Activated T-cell treated with anti-CD3 and anti-CD28 coated beads, Interleukin-2, amount 50 U/mL, for 24 hours (primary cell): ENCODE measurements at regions not wholly inside any gene's neighbourhood (a gene's known extent, or its start where the extent isn't known, plus 50 kb on each side); places are given as distances from the start of the nearest gene placed in this dataset.

Source experiments
- DNase-seq: peaks from one replicate; pipeline ENCODE4 v3.0.0-alpha.2; 2020
- H3K27ac Mint-ChIP-seq: 2 replicates; pipeline ENCODE4 v1.8.0; 2020; ENCODE audit warnings: mild to moderate bottlenecking, mixed read lengths
- H3K27me3 Mint-ChIP-seq: 2 replicates; pipeline ENCODE4 v1.8.0; 2020; ENCODE audit warnings: mixed read lengths
- H3K36me3 Mint-ChIP-seq: 2 replicates; pipeline ENCODE4 v1.8.0; 2020; ENCODE audit warnings: low read depth, mixed read lengths
- H3K4me1 Mint-ChIP-seq: 2 replicates; pipeline ENCODE4 v1.8.0; 2020; ENCODE audit warnings: low read depth, mixed read lengths
- H3K4me3 Mint-ChIP-seq: 2 replicates; pipeline ENCODE4 v1.8.0; 2020; ENCODE audit warnings: mild to moderate bottlenecking, moderate library complexity, mixed read lengths
- H3K9me3 Mint-ChIP-seq: 2 replicates; pipeline ENCODE4 v1.8.0; 2020; ENCODE audit warnings: mixed read lengths

DNA sequence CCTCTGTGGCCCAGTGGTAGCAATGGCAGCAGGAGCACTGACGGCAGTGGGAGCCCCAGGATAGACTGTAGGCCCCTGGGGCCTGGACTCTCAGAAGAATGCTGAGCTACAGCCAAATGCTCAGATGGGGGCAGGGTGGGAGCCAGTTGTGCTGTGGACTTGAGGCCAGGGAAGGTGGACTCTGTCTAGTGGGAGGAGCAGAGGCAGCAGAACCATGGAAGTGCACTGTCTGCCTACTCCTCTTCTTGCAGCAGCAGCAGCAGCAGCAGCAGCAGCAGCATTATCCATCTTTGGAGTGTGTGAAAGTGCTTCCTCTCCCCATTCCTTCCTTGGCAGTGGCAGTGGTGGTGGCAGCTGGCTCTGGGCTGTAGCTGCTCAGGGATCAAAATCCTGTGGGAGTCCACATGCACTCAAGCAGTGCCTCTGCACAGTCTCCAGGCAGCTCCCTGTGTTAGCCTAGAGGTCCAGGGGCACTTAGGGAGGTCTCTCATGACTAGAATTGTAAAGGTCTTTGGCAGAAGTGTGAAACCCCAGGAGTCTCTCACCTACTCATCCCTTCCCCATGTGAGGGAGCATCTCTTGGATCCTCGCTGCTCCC, 917.9 kb upstream of the B3GALT2 start:
- no peak for DNase-seq
- H3K27me3 Mint-ChIP-seq: no peaks in the 10 kb centered on the region
- H3K4me3 Mint-ChIP-seq: no peak overlapping the region
- no peak overlapping the region for H3K27ac Mint-ChIP-seq
- no peaks in the 10 kb centered on the region for H3K36me3 Mint-ChIP-seq
- peaks cover 8% of the 10 kb centered on the region for H3K4me1 Mint-ChIP-seq
- H3K9me3 Mint-ChIP-seq: peaks cover 5% of the 10 kb centered on the region

DNA sequence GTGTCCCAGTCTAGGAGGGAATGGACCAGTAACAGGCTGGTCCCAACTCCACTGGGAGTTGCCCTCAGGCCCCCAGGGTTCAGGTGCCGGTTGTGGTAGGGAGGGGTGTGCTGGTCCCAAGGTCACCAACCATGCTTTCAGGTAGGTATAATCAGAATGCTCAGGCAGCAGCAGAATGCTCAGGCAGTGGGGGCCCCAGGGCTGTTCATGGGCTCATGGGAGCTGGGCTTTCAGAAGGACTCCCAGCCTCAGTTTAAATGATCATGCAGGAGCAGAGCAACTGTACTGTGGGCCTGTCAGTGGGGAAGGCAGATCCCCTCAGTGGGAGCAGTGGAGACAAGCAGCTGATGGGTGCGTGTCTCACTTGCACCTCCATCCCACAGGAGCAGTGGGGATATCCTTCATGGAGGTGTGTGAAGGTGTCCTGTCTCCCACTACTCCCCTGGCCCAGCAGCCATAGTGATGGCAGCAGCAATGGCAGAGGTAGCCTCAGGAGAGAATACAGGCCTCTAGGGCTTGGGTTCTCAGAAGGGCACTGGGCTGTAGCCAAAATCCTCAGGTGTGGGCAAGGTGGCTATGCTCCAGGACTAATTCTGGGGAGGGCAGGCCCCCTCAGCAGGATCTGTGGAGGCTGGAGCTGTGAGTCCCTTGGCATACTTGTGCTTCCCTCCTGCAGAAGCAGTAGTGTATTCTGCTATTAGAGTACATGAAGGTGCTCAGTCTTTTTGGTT, 917.3 kb upstream of the B3GALT2 start:
- Mint-ChIP-seq H3K9me3 (peaks cover 5% of the 10 kb centered on the region), H3K4me3 (no peak overlapping the region), H3K4me1 (peaks cover 8% of the 10 kb centered on the region), H3K27me3 (no peaks in the 10 kb centered on the region), H3K36me3 (no peaks in the 10 kb centered on the region), H3K27ac (no peak overlapping the region)
- no peak for DNase-seq

DNA sequence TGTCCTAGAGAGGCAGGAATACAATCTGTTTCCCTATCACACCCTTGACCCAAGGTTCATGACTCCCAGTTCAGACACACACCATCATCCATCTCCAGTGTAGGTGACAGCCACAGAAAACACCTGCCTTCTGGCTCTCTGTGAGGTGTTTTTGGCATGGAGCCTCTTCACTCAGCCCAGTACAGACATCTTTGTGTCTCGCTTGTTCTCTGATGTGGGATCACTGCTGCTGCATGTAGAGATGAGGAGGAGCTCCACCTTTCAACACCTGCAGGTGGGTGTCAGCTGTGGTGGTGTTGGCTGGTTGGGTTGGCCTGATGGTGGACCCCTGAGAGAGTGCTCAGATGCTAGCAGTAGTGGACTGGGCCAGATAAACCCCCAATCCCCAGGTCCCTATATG, 916.7 kb upstream of the B3GALT2 start:
- Mint-ChIP-seq H3K4me3 (no peak overlapping the region), H3K36me3 (no peaks in the 10 kb centered on the region), H3K4me1 (peaks cover 8% of the 10 kb centered on the region), H3K27ac (no peak overlapping the region), H3K27me3 (no peaks in the 10 kb centered on the region), H3K9me3 (peaks cover 5% of the 10 kb centered on the region)
- no peak for DNase-seq

DNA sequence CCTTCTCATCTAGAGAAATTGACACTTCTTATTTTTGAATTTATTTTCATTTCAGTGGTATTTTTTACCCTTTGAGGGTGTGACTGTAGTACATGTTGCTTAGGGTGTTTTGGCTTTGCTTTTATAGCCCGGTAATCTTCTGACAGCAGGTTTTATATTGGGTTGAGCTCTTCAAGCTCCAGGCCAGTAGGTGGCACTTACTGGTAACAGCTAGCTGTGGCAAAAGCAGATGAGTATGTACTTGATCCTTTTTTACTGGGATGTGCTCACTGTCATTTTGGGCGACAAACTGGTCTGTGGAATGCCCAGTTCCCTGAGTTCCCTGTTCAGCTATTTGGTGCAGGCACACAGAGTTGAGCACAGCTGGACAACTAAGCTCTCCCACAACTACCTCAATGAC, 916.2 kb upstream of the B3GALT2 start:
- H3K4me3 Mint-ChIP-seq: no peak overlapping the region
- peaks cover 8% of the 10 kb centered on the region for H3K4me1 Mint-ChIP-seq
- DNase-seq: no peak
- peaks cover 5% of the 10 kb centered on the region for H3K9me3 Mint-ChIP-seq
- H3K27ac Mint-ChIP-seq: no peak overlapping the region
- no peaks in the 10 kb centered on the region for H3K27me3 Mint-ChIP-seq
- no peaks in the 10 kb centered on the region for H3K36me3 Mint-ChIP-seq

DNA sequence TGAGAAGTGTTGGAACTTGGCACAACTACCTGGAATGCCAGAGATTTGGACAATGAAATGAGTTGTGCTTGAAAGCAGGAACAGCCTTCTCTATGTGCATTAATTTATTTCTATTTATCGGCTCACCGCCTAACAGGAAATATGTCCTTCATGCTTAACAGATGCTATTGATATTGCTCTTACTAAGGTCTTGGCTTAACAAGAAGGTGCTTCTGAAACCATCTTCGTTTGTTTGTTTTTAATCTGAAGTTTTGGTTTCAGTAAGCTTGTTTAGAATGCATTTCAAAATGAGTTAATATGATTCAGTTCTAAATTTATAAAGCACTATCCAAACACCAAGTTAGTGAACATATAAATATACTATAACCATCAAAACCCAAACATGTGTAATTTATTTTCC, 898.3 kb upstream of the B3GALT2 start:
- H3K9me3 Mint-ChIP-seq: peaks cover 3% of the 10 kb centered on the region
- no peak overlapping the region for H3K27ac Mint-ChIP-seq
- peaks cover 1% of the 10 kb centered on the region for H3K4me1 Mint-ChIP-seq
- DNase-seq: no peak
- no peaks in the 10 kb centered on the region for H3K27me3 Mint-ChIP-seq
- H3K36me3 Mint-ChIP-seq: no peaks in the 10 kb centered on the region
- no peak overlapping the region for H3K4me3 Mint-ChIP-seq

DNA sequence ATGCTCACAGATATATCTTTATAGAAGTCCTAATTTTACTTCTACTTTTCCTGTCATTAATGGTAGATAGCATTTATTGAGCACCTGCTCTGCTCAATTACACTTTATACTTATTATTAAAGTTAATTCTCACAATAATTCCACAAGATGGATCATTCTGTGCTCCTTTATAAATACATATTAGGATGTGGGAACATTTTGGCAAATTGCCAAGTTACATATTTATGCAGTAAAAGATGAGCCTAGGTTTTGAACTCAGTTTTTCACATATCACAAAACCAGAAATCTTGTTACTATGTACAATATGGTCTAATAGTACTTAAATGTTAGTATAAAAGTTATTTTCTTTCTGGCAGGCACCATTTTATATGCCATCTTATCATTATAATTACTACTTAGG, 895.0 kb upstream of the B3GALT2 start:
- Mint-ChIP-seq H3K27me3 (no peaks in the 10 kb centered on the region), H3K9me3 (peaks cover 13% of the 10 kb centered on the region), H3K4me1 (no peaks in the 10 kb centered on the region), H3K4me3 (no peak overlapping the region), H3K27ac (no peak overlapping the region), H3K36me3 (no peaks in the 10 kb centered on the region)
- DNase-seq: no peak

DNA sequence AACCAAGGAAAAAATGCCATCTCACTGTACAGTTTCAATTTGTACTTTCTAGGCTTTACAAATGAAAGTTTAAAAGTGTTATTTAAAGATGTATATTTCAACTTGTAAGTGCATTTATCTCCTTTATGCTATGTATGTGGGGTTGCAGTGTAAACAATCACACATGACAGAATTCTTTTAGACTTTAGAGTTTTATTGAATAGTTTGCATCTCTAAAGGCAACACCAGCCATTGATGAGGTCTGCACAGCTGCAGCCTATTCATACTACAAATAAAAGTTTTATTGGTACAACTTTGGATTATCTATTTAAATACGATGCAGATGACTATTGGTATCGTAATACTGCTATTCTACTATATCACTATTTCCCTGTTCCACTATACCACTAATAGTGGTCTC, 894.4 kb upstream of the B3GALT2 start:
- Mint-ChIP-seq H3K36me3 (no peaks in the 10 kb centered on the region), H3K4me1 (no peaks in the 10 kb centered on the region), H3K9me3 (peaks cover 13% of the 10 kb centered on the region)

DNA sequence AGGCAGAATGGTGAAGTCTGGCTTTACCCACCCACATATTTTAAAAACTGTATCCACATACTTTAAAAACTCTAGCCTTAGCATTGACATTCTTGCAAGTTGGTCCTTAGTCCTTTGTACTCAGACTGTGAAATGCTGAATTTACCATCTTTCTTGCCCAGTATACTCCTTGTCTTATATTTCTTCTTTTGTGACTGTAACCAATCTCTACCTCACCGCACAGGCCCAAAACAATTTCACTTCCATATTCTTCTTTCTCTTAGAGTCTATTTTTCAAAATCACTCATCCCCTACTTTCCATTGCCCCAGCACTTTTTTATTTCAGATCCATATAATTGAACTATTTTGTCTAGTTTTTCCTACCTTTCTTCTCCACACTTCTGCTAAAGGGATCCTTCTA, 892.4 kb upstream of the B3GALT2 start:
- Mint-ChIP-seq H3K36me3 (no peaks in the 10 kb centered on the region), H3K9me3 (peaks cover 13% of the 10 kb centered on the region), H3K27ac (no peak overlapping the region), H3K27me3 (no peaks in the 10 kb centered on the region), H3K4me3 (no peak overlapping the region), H3K4me1 (no peaks in the 10 kb centered on the region)
- no peak for DNase-seq

More for the DNA sequence above, 894.4 kb upstream of the B3GALT2 start:
- no peaks in the 10 kb centered on the region for H3K27me3 Mint-ChIP-seq
- H3K4me3 Mint-ChIP-seq: no peak overlapping the region
- no peak for DNase-seq
- H3K27ac Mint-ChIP-seq: no peak overlapping the region

DNA sequence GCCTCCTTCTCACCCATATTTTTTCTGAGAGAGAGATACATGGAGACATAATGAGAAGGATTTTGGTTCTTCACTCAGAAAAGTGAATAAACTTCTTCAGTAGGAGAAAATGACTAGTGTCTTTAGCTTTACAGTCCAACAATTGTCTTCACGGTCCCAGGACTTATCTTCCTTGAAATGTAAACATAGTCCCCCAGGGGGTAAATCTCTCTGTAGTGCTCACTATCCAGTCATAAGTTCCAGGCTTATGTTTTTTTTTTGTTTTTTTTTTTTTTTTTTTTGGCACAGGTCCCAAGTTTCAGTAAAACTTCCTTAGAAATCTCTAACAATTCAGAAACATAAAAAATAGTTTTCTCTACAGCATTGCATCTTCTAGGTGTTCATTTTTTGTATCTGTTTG, 890.2 kb upstream of the B3GALT2 start:
- Mint-ChIP-seq H3K9me3 (peaks cover 10% of the 10 kb centered on the region), H3K4me3 (no peak overlapping the region), H3K4me1 (no peaks in the 10 kb centered on the region), H3K27ac (no peak overlapping the region), H3K27me3 (no peaks in the 10 kb centered on the region), H3K36me3 (no peaks in the 10 kb centered on the region)
- no peak for DNase-seq

DNA sequence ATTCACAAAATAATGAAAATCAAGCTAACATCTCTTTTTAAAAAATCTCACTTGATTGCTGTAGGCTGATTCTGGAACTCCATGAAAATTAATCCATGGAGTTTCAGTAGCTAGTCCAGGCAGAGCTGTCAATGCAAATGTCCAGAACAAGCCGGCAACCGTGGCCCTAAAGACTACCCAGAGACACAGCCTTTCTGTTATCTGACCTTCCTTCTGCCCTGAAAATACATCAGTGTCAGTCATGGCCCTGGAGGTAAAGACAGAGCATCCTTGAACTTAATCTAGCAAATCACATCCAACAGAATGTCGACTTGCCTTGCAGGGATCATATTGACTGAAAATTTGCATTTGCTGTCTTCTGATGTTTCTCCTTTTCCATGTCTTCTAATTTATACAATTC, 887.4 kb upstream of the B3GALT2 start:
- Mint-ChIP-seq H3K9me3 (peaks cover 10% of the 10 kb centered on the region), H3K27me3 (no peaks in the 10 kb centered on the region), H3K36me3 (no peaks in the 10 kb centered on the region), H3K4me1 (no peaks in the 10 kb centered on the region), H3K4me3 (no peak overlapping the region), H3K27ac (no peak overlapping the region)
- no peak for DNase-seq

DNA sequence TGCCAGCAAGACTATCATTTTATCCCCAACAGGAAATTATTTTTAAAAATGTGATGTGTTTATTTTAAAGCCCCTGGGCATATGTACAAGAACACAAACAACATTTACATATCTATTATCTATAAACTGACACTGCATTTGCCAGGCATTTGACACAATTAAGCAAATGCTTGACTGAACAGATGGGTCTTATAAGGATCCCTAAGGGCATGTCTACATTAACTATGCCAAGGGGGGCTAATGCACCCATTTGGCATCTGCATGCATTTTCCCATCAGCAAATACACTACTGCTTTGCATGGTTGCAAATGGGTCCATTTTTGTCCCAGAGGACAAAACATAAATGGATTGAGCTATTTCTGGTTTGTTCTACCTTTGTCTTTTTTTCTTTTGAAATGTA, 884.8 kb upstream of the B3GALT2 start:
- Mint-ChIP-seq H3K9me3 (no peaks in the 10 kb centered on the region), H3K4me1 (no peaks in the 10 kb centered on the region), H3K27me3 (no peaks in the 10 kb centered on the region), H3K27ac (no peak overlapping the region), H3K36me3 (no peaks in the 10 kb centered on the region), H3K4me3 (no peak overlapping the region)
- no peak for DNase-seq

DNA sequence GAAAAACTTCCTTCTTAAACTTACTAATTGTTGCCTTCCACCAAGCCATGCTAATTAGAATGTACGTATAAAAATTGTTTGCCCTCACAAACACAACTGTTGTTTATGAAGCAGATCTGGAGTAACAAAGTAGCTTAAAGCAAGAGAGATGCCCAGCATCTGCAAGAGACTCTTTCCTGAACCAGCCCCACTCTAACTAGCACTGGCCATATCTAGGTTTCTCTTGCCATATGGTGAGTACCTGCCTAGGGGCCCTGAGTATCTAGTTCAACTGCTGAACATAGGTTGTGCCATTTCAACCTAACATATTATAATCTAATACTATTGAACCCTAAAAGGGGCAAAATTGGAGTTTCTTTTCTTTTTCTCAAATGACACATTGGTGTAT, 883.4 kb upstream of the B3GALT2 start:
- no peak for DNase-seq
- H3K27ac Mint-ChIP-seq: no peak overlapping the region
- no peaks in the 10 kb centered on the region for H3K4me1 Mint-ChIP-seq
- H3K27me3 Mint-ChIP-seq: no peaks in the 10 kb centered on the region
- H3K9me3 Mint-ChIP-seq: no peaks in the 10 kb centered on the region
- H3K4me3 Mint-ChIP-seq: no peak overlapping the region
- no peaks in the 10 kb centered on the region for H3K36me3 Mint-ChIP-seq

DNA sequence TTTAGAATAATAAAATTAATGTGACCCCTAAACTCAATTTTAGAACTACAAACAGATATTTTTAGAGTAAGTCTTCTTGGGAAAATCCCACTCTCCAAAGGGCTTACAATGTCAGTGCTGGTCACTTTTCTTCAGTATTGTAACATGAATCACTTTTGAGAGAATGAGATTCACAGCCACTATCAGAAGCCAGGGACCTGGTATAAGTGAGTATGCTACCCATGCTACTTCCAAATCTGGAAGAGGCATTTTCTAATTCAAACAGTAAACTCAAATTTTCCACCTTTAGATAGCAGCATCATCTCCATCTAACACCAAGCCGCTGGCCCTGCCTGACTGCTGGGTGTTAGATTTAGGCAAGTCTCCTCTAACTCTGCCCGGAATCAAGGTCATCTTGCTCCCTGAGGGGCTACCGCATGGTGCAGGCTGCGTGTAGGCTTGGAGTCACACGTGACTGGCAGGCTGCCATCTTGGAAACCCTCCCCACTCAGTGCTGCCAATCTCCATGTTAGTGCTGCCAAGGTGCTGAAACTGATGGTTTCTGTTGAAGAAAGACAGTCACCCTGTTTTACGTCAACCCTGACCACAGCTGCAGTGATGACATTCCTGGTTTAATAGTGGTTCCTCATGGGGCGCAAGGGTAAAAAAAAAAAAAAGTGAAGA, 882.9 kb upstream of the B3GALT2 start:
- no peaks in the 10 kb centered on the region for H3K36me3 Mint-ChIP-seq
- no peaks in the 10 kb centered on the region for H3K9me3 Mint-ChIP-seq
- no peaks in the 10 kb centered on the region for H3K27me3 Mint-ChIP-seq
- DNase-seq: no peak
- no peak overlapping the region for H3K4me3 Mint-ChIP-seq
- H3K27ac Mint-ChIP-seq: no peak overlapping the region
- no peaks in the 10 kb centered on the region for H3K4me1 Mint-ChIP-seq

DNA sequence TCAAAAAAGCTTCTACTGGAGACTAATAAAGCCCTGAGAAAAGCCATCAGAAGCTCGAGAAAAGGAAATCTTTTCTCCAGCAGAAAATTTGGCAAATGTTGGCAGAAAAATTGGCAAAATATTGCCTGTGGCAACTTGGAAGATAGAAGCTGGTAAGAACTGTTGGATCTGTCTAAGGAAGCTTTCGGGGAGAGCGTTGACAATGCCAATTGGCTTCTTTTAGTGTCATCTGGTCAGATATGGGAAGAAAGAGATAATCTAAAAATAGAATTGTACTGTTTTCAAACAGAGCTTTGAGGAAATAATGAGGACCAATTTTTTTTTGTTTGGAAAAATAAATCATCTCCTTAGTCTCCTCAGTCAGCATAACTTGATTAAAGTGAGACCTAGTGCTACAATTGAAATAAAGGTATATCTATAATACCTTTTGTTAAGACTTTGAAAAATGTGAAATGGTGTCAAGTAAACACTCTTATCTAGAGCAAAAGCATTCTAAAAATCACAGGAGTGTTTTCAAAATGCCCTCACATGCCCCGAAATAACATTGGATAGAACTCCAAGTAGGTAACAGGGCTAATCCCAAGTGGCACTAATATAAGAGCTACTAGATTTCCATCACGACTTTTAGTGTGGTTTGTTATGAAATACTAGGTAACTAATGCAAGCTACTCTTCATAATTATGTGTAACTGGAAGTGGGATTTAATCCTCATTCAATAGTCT, 882.2 kb upstream of the B3GALT2 start:
- H3K4me3 Mint-ChIP-seq: no peak overlapping the region
- H3K36me3 Mint-ChIP-seq: no peaks in the 10 kb centered on the region
- no peaks in the 10 kb centered on the region for H3K9me3 Mint-ChIP-seq
- no peak for DNase-seq
- no peak overlapping the region for H3K27ac Mint-ChIP-seq
- no peaks in the 10 kb centered on the region for H3K27me3 Mint-ChIP-seq
- no peaks in the 10 kb centered on the region for H3K4me1 Mint-ChIP-seq

DNA sequence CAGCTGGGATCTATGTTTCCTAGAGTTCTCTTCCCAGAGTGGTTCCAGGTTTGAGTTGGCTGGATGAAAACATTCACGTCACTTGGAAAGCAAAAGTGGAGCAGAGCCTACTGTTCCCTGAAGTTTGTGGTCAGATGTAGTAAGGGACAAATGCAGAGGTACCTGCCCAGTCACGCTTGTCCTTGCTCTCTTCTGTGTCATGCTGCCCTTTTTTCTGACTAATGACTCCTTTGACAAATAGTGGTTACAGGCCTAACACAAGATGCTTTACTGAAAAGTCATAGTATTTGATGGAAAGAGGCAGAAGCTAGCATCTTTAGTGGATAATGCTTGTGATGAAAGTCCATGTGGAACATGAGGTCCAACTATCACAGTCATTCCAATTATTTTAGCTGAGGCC, 881.4 kb upstream of the B3GALT2 start:
- DNase-seq: no peak
- no peaks in the 10 kb centered on the region for H3K36me3 Mint-ChIP-seq
- H3K27ac Mint-ChIP-seq: no peak overlapping the region
- H3K9me3 Mint-ChIP-seq: no peaks in the 10 kb centered on the region
- no peak overlapping the region for H3K4me3 Mint-ChIP-seq
- no peaks in the 10 kb centered on the region for H3K27me3 Mint-ChIP-seq
- no peaks in the 10 kb centered on the region for H3K4me1 Mint-ChIP-seq
